ENCODE measurements at regions not wholly inside any gene's neighbourhood (a gene's known extent, or its start where the extent isn't known, plus 50 kb on each side); places are given as distances from the start of the nearest gene placed in this dataset.

GRCh38 chr16:20218093-20218492, 109.2 kb downstream of the GP2 start:
- intact Hi-C loops (cut with DNase I, micrococcal nuclease): no loop called here
- Mint-ChIP-seq H3K27me3 (peaks cover 17% of the 10 kb centered on the region), H3K27ac (no peak overlapping the region), H3K4me3 (no peak overlapping the region), H3K36me3 (ENCODE audit: low read depth) (no peaks in the 10 kb centered on the region), H3K9me3 (ENCODE audit: low read depth) (peaks cover 1% of the 10 kb centered on the region), H3K4me1 (no peaks in the 10 kb centered on the region)
- ATAC-seq: no peak
- ChIA-PET CTCF (no interaction called here), POLR2A (no interaction called here)
- DNase-seq: no peak

GRCh38 chr16:20216591-20217217, 110.6 kb downstream of the GP2 start:
- Mint-ChIP-seq H3K9me3 (ENCODE audit: low read depth) (peaks cover 1% of the 10 kb centered on the region), H3K4me1 (no peaks in the 10 kb centered on the region), H3K27ac (no peak overlapping the region), H3K27me3 (peaks cover 8% of the 10 kb centered on the region), H3K36me3 (ENCODE audit: low read depth) (no peaks in the 10 kb centered on the region), H3K4me3 (no peak overlapping the region)
- ATAC-seq (no peak), DNase-seq (no peak)
- POLR2A ChIA-PET: no interaction called here
- CTCF ChIA-PET: interaction anchor here (0.8 kb wide), 1 partner anchor 23 kb away, joined by 3 read pairs; no protein-coding TSS in a partner anchor
- intact Hi-C loops (cut with DNase I, micrococcal nuclease): no loop called here

GRCh38 chr16:20214401-20214800, 112.9 kb downstream of the GP2 start:
- H3K36me3 Mint-ChIP-seq (ENCODE audit: low read depth): no peaks in the 10 kb centered on the region
- intact Hi-C loops (cut with DNase I, micrococcal nuclease): no loop called here
- peaks cover 1% of the 10 kb centered on the region for H3K9me3 Mint-ChIP-seq (ENCODE audit: low read depth)
- H3K27me3 Mint-ChIP-seq: peaks cover 2% of the 10 kb centered on the region
- no peak overlapping the region for H3K27ac Mint-ChIP-seq
- no peak for ATAC-seq
- ChIA-PET POLR2A (no interaction called here), CTCF (no interaction called here)
- no peak for DNase-seq
- H3K4me3 Mint-ChIP-seq: no peak overlapping the region
- H3K4me1 Mint-ChIP-seq: no peaks in the 10 kb centered on the region

- no peaks in the 10 kb centered on the region for H3K4me1 Mint-ChIP-seq
Observed at GRCh38 chr16:20203272-20203671, 124.0 kb downstream of the GP2 start.

GRCh38 chr16:20202747-20203146, 124.6 kb downstream of the GP2 start:
- Mint-ChIP-seq H3K27ac (no peak overlapping the region), H3K9me3 (ENCODE audit: low read depth) (no peaks in the 10 kb centered on the region), H3K4me1 (no peaks in the 10 kb centered on the region), H3K4me3 (no peak overlapping the region), H3K36me3 (ENCODE audit: low read depth) (no peaks in the 10 kb centered on the region), H3K27me3 (no peaks in the 10 kb centered on the region)
- intact Hi-C loops (cut with DNase I, micrococcal nuclease): no loop called here
- POLR2A ChIA-PET: no interaction called here
- ATAC-seq (no peak), DNase-seq (no peak)
- CTCF ChIA-PET: no interaction called here

More at GRCh38 chr16:20203272-20203671, 124.0 kb downstream of the GP2 start:
- Mint-ChIP-seq H3K9me3 (ENCODE audit: low read depth) (no peaks in the 10 kb centered on the region), H3K27ac (no peak overlapping the region), H3K36me3 (ENCODE audit: low read depth) (no peaks in the 10 kb centered on the region), H3K27me3 (no peaks in the 10 kb centered on the region), H3K4me3 (no peak overlapping the region)
- no peak for DNase-seq
- POLR2A ChIA-PET: no interaction called here
- intact Hi-C loops (cut with DNase I, micrococcal nuclease): no loop called here
- CTCF ChIA-PET: no interaction called here
- ATAC-seq: no peak

GRCh38 chr16:20192801-20193200, 119.1 kb upstream of the GPR139 start:
- H3K9me3 Mint-ChIP-seq (ENCODE audit: low read depth): no peaks in the 10 kb centered on the region
- POLR2A ChIA-PET: no interaction called here
- no peak overlapping the region for H3K27ac Mint-ChIP-seq
- H3K4me1 Mint-ChIP-seq: no peaks in the 10 kb centered on the region
- CTCF ChIA-PET: interaction anchor here (0.6 kb wide), 1 partner anchor 265 kb away, joined by 3 read pairs; no protein-coding TSS in a partner anchor
- intact Hi-C loops (cut with DNase I, micrococcal nuclease): no loop called here
- H3K27me3 Mint-ChIP-seq: peaks cover 4% of the 10 kb centered on the region
- no peaks in the 10 kb centered on the region for H3K36me3 Mint-ChIP-seq (ENCODE audit: low read depth)
- DNase-seq: no peak
- no peak for ATAC-seq
- no peak overlapping the region for H3K4me3 Mint-ChIP-seq

GRCh38 chr16:20191566-20191965, 117.9 kb upstream of the GPR139 start:
- no peak for ATAC-seq
- Mint-ChIP-seq H3K27me3 (peaks cover 4% of the 10 kb centered on the region), H3K9me3 (ENCODE audit: low read depth) (no peaks in the 10 kb centered on the region), H3K4me3 (no peak overlapping the region), H3K4me1 (no peaks in the 10 kb centered on the region), H3K27ac (no peak overlapping the region), H3K36me3 (ENCODE audit: low read depth) (no peaks in the 10 kb centered on the region)
- ChIA-PET CTCF (no interaction called here), POLR2A (no interaction called here)
- intact Hi-C loops (cut with DNase I, micrococcal nuclease): no loop called here
- no peak for DNase-seq

- POLR2A ChIA-PET: no interaction called here
- CTCF ChIA-PET: no interaction called here
- Mint-ChIP-seq H3K4me1 (no peaks in the 10 kb centered on the region), H3K9me3 (ENCODE audit: low read depth) (peaks cover 6% of the 10 kb centered on the region), H3K27ac (no peak overlapping the region), H3K4me3 (no peak overlapping the region), H3K27me3 (peaks cover 4% of the 10 kb centered on the region), H3K36me3 (ENCODE audit: low read depth) (no peaks in the 10 kb centered on the region)
- no peak for ATAC-seq
- intact Hi-C loops (cut with DNase I, micrococcal nuclease): no loop called here
- no peak for DNase-seq
Observed at GRCh38 chr16:20181949-20182348, 108.3 kb upstream of the GPR139 start.

- Mint-ChIP-seq H3K4me1 (no peaks in the 10 kb centered on the region), H3K36me3 (ENCODE audit: low read depth) (no peaks in the 10 kb centered on the region), H3K27ac (no peak overlapping the region), H3K4me3 (no peak overlapping the region), H3K27me3 (peaks cover 4% of the 10 kb centered on the region), H3K9me3 (ENCODE audit: low read depth) (peaks cover 6% of the 10 kb centered on the region)
- CTCF ChIA-PET: no interaction called here
- ATAC-seq (no peak), DNase-seq (no peak)
- POLR2A ChIA-PET: no interaction called here
- intact Hi-C loops (cut with DNase I, micrococcal nuclease): no loop called here
Observed at GRCh38 chr16:20181416-20181815, 107.7 kb upstream of the GPR139 start.

- POLR2A ChIA-PET: no interaction called here
- ATAC-seq: no peak
- Mint-ChIP-seq H3K4me3 (no peak overlapping the region), H3K27me3 (peaks cover 4% of the 10 kb centered on the region), H3K9me3 (ENCODE audit: low read depth) (peaks cover 4% of the 10 kb centered on the region), H3K4me1 (no peaks in the 10 kb centered on the region), H3K27ac (no peak overlapping the region), H3K36me3 (ENCODE audit: low read depth) (no peaks in the 10 kb centered on the region)
- intact Hi-C loops (cut with DNase I, micrococcal nuclease): no loop called here
- no peak for DNase-seq
- CTCF ChIA-PET: interaction anchor here (0.6 kb wide), 1 partner anchor 53 kb away, joined by 3 read pairs; no protein-coding TSS in a partner anchor
Observed at GRCh38 chr16:20178297-20178696, 104.6 kb upstream of the GPR139 start.

GRCh38 chr16:20175358-20175757, 101.7 kb upstream of the GPR139 start:
- intact Hi-C loops (cut with DNase I, micrococcal nuclease): no loop called here
- Mint-ChIP-seq H3K36me3 (ENCODE audit: low read depth) (no peaks in the 10 kb centered on the region), H3K27me3 (peaks cover 3% of the 10 kb centered on the region), H3K27ac (no peak overlapping the region), H3K4me3 (no peak overlapping the region), H3K9me3 (ENCODE audit: low read depth) (peaks cover 4% of the 10 kb centered on the region), H3K4me1 (no peaks in the 10 kb centered on the region)
- POLR2A ChIA-PET: no interaction called here
- DNase-seq (no peak), ATAC-seq (no peak)
- CTCF ChIA-PET: interaction anchor here (0.6 kb wide), 1 partner anchor 1907 kb away, joined by 3 read pairs; no protein-coding TSS in a partner anchor

GRCh38 chr16:20167323-20167722, 93.6 kb upstream of the GPR139 start:
- Mint-ChIP-seq H3K9me3 (ENCODE audit: low read depth) (peaks cover 2% of the 10 kb centered on the region), H3K4me3 (no peak overlapping the region), H3K27me3 (peaks cover 3% of the 10 kb centered on the region), H3K36me3 (ENCODE audit: low read depth) (no peaks in the 10 kb centered on the region), H3K4me1 (no peaks in the 10 kb centered on the region), H3K27ac (no peak overlapping the region)
- DNase-seq: no peak
- CTCF ChIA-PET: no interaction called here
- POLR2A ChIA-PET: no interaction called here
- no peak for ATAC-seq
- intact Hi-C loops (cut with DNase I, micrococcal nuclease): no loop called here
